GM20431 (cell line): ENCODE measurements at regions not wholly inside any gene's neighbourhood (a gene's known extent, or its start where the extent isn't known, plus 50 kb on each side); places are given as distances from the start of the nearest gene placed in this dataset.

ENCODE experiments used
- in situ Hi-C: fragments of 300-500 bp; cut with MseI, MboI; formaldehyde crosslinking; loops from one replicate; pipeline ENCODE4 v1.15.0; 2020; ENCODE audit warnings: low sequenced_read_pairs; ENCODE audit not compliant: unreplicated experiment

DNA sequence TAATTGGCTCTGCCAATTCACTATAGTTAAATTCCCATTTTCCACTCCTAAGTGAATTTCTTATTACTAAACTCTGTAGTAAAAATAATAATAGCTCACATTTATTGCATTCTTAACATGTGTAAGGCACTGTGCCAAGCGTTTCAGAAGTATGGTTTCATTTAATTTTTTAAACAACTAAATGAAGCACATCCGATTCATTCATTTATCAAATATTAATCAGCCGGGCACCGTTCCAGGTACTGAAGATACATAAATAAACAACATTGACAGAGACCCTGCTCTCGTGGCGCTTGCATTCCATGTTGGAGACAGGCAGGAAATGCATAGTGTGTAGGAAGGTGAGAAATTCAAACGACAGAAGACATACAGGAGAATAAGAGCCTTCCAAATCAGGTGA, 423.2 kb upstream of the JARID2 start:
- in situ Hi-C loops: no loop called here

DNA sequence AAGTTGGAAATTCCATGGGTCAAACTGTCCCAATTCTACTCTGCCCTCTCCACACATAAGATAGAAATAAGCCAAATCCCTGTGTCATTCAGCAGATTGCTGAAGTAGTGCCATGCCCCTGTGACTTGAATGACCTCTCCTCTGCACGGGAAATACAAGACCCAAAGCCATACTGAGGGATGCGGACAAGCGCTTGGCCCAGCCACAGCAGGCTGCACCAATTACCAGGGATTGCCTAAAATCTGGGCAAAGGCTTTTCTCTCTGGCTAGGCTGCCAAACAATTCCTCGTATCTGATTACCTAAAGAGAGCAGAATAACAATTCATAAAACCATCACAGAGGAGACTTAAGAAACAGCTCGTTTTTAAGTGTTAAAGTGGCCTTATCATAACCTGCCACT, 421.8 kb upstream of the JARID2 start:
- in situ Hi-C loops: no loop called here

DNA sequence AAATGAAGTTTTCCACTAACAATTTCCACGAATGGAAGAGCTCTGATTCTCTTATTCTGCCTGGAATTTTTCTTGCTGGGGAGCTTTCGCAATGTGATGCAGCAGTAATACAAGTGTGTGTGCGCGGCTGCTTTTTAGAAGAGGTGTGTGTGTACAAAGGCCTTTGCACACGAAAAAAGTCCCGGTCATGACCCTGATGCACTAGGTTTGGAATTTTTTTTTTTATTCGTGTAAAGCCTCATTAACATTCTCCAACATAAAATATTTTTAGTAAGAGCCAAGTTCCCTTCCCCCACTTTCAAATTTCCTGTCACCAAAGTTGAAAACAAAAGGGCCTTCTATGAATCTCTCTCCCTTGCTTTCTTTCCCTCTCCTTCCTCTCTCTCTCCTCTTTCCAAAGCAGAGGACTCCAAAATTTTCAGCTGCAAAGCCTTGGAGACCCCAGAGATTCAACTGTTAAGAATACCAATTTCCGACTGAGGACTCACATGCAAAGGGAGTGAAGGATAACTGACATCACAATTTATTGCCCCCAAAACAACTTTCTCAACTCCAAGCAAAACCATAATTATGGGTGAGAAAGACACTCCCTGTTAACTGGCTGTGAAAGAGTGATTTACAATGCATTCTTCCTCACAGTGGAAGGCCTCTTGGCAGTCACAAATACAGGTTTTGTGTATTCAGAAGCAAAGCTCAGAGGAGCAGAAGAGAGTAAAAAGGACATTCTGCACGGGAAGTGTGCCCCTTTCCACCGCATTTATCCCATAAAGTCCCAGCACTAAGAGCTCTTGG, 421.2 kb upstream of the JARID2 start:
- in situ Hi-C loops: no loop called here

DNA sequence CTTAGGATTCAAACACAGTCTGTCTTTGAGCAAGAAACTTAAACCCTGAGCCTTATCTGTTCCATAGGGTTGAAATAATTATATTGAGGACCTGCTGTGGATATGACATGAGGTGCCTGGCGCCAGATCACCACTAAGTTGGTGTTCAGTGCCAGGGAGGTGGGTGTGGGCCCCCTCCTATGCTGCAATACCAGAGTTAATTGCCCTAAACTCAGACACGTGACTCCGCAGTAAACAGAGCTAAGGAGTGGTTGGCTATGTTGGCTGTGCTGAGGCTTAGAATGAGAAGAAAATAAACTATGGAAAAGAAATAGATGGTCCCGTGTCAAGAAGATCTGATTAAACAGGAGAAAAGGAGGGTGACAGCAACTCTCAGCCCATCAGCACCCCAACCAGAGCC, 419.4 kb upstream of the JARID2 start:
- in situ Hi-C loops: no loop called here

DNA sequence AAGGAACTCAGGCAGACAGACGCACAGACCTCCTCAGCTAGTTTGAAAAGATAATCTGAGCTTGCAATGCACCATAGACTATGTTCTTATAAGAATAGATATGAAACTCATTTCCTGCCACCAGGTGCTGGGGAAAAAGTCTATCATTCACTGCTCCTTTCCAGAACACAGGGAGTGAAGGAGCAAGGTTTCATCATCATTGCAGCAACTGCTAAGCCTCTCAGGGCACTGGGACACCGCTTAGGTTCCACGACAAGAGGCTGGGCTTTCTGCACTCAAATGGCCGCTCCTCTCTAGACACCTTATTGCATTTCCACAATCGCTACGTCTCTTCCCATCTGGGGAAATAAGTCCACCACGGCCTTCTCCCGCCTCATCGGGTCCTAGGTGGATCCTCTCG, 418.5 kb upstream of the JARID2 start:
- in situ Hi-C loops: no loop called here

DNA sequence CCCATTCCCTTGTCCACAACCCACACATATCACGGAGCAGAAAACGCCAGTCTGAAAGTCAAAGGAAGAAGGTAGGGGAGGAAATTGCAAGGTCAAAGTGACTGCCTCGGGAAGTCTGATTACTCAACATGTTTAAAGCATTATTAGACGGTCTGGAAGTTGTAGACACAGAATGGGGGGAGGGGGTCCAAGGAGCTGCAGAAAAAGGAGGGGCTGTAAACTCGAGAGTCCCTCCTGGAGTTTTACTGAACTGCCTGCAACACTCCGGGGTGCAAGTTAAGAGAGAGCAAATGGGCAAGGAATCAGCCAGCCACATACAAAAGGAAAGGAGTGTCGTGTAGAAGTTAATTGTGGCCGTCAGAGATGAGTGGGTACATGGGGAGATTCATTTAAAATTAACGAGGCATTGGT, 417.7 kb upstream of the JARID2 start:
- in situ Hi-C loops: no loop called here

DNA sequence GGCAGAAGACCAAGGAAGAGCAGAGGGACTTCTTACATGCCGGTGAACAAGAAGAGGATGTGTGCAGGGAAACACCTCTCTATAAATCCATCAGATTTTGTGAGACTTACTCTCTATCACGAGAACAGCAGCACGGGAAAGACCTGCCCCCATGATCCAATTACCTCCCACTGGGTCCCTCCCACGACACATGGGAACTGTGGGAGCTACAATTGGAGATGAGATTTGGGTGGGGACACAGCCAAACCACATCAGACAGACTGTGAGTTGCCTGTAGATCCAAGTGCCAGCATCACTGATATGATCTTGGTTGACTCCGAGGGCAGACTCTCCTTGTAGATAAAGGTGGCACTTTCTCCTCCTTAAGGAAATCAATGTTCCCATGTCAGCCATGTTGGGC, 414.8 kb upstream of the JARID2 start:
- in situ Hi-C loops: no loop called here

DNA sequence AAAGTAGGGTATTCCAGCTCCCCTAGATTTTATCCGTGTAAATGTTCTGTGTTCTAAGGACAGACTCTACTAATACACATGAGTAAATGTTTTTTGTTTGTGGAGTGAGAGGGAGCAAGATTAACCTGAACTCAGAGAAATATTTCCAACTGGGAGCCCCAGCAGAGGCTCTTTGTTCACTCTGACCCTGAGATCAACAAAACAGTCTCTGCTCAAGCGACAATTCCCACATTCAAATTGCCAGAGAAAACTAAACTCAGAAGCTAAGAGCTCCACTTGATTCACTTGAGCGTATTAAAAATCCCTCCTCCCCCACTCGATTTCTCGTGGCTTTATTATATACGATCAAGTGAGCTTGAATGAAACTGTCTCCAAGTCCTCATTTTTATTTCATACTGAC, 413.9 kb upstream of the JARID2 start:
- in situ Hi-C loops: no loop called here

DNA sequence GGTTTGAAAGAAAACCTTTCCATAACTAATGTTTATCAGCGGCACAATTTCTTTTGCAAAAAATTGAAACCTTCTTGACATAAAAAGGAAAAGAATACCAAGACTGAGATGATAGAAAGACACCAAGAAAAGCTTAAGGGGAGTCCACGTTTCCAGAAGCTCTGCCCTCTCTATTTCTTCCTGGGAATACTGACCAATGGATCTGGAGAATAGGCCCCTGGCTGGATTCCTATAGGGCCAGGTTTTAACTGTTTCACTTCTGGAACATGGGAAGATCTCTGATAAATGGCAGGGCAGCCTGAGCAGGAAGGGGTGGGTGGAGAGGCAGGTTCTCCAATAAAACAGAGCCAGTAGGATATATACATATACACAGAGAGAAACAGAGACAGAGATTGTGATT, 413.4 kb upstream of the JARID2 start:
- in situ Hi-C loops: no loop called here

DNA sequence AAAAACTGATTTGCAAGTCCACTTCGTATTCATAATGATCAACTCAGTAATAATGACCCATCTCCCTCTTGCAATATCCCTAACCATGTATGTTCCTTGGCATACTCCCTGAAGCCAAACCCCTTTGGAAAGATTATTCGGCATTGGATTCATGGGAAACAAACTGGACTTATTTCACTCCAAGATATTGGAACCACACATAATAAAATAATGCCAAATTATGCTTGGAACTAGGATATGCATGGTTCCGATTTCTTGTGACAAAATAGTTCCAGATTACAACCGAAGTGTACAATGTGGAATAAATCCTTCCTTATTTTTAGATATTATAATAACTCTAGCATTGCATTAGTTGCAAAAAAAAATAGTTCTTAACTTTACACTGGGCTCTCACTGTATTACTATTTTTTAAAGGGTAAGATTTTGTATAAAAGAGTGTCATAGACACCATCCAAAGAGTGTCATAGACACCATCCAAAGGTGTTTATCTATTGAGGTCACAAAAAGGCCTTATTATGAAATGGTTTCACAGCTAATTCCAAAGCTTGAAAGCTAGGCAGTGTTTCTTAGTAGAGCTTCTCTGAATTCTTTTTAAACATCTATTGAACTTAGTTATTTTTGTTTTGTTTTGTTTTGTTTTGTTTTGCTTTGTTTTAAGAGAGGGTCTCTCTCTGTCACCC, 410.9 kb upstream of the JARID2 start:
- in situ Hi-C loops: no loop called here

DNA sequence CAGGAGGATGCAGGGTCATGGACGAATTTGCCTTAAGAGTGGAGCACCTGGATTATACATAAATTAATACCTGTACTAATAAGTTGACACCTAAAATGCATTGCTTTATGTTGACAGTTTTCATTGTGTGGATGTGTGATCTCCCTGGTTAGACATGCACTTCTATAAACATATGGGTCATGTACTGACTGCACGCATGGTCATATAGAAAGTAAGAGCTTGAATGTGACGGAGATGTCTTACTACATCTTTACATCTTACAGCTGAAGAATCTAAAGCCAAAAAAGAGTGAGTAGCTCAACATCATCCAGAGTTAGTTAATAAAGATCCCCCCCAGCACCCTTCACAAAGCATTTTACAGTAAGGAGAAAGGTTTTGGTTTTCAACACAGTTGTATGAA, 408.4 kb upstream of the JARID2 start:
- in situ Hi-C loops: no loop called here

DNA sequence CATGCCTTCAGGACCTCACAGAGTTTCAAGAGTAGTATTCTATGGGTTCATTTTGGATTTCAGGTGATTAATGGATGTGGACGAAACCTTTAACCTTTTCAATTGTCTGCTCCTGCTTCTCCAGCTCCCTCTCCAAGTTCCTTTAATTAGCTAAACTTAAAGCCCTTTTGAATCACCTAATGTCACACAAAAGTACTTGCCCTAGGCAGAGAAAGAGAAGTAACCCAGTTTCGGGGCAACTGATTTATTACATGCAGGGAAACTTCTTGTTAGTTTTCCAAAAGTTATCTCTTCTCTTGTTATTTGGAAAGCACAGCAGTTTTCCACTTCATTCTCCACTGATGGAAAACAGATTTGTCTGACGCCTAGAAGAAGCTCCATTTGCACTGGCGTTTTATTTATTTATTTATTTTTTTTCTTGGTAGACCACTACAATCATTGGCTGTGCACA, 407.7 kb upstream of the JARID2 start:
- in situ Hi-C loops: no loop called here

DNA sequence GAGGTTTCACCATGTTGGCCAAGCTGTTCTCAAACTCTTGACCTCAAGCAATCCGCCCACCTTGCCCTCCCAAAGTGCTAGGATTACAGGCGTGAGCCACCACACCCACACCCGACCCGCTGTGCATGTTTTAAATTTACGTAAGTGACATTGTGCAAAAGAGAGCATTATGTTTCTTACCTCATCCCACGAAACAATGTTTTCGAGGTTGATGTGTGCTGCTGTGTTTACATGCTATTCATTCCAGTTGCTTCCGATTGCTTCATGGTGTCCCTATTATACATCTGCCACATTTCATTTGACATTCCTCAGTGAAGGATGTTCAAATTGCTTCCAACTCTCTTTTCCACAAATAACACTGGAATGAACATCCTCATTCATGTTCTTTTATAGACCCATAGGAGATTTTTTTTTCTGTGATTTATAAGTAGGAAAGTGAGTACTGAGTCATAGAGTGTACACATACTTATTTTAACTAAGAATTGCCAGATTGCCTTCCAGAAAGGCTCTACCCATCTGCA, 403.9 kb upstream of the JARID2 start:
- in situ Hi-C loops: no loop called here

DNA sequence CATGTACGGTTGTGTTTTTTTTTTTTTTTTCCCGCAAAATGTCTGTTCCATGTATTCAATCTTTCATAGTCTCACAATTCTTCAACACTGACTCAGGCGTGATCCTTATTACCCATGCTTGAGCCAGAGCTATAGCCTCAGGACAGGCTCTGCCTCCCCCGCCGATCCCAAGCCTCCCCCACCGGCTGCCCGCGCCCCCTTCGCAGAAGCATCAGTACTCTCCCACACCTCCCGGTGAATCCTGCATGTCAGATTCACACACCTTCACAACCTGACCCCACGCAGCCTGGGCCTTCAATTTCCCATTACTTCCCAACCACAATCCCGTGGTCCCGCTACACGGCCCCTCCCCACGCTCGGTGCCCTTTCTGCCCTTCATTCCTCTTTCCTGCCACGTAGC, 401.5 kb upstream of the JARID2 start:
- in situ Hi-C loops: no loop called here

DNA sequence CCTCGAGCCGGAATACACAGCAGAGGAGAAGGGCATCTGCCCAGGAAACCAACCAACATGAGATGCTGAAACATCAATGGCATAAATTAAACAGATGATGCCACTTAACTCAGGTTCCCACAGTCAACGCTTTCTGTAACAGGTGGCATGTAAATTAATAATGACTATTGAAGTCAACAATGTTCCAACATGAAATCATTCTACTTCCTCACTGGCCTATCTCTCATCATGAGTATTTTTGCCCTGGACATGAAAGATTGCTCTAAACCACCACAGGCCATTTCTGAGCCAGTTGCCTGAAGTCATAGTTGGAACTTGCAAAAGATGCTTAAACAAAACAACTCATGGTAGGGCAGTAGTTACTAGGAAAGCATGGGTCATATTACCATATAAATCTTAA, 397.9 kb upstream of the JARID2 start:
- in situ Hi-C loops: no loop called here

DNA sequence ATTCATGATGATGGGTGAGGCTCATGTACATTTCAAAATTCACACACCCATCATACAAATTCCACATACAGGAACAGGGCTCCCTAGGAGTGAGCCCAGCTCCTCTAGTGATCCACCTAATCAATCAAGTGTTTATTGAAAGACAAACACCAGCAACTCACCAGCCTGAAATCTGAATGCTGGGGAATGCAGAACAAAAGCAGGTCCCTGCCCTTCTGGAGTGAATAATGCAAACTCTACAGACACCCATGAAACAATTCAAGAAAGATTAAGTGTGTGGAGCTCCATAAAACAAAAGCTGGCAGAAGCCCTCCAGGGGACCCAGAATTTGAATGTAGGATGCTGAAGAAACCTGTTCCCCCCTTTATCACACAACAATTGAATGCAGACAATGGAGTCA, 396.7 kb upstream of the JARID2 start:
- in situ Hi-C loops: no loop called here

DNA sequence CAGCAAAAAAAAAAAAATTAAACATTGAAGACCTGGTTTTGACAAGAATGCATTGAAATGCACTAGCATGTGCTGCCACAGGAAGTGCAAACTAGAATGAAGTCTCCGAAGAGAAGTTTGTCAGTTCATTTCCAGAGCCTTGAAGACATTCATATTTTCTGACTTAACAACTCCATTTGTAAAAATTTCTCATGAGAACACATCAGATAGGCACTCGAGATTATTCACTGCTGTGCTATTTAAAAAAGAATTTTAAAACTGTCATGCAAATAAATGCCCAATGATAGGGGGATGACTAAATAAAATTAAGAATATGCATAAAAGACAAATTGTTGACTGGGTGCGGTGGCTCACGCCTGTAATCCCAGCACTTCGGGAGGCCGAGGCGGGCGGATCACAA, 394.6 kb upstream of the JARID2 start:
- in situ Hi-C loops: no loop called here

DNA sequence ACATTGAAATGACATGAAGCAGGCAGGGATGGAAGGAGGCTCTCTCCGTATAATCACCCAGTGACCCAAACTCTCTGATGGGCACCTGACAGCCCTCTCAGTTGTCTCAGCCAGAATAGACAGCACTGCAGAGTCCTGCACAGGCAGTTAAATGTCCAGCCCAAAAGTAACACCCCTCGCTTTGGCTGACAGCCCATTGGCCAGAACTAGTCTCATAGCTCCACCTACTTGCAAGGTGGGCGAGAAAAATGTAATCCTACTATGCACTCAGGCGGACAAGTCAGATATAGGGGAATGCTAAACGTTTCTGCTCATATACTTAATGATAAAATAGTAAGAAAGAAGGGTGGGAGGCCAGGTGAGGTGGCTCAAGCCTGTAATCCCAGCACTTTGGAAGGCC, 393.5 kb upstream of the JARID2 start:
- in situ Hi-C loops: no loop called here

DNA sequence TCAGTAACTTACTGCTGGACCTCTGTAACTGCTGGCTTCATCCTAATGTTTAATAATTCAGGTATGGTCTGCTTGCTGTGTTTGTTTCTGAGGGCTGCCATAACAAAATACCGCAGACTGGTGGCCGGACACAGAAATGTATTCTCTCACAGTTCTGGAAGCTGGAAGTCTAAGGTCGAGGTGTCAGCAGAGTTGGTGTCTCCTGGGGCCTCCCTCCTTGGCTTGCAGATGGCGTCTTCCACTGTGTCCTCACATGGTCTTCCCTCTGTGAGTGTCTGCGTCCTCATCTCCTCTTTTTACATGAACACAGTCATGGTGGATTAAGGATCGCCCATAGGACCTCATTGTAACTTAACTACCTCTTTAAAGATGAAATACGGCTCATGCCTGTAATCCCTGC, 389.7 kb upstream of the JARID2 start:
- in situ Hi-C loops: no loop called here

DNA sequence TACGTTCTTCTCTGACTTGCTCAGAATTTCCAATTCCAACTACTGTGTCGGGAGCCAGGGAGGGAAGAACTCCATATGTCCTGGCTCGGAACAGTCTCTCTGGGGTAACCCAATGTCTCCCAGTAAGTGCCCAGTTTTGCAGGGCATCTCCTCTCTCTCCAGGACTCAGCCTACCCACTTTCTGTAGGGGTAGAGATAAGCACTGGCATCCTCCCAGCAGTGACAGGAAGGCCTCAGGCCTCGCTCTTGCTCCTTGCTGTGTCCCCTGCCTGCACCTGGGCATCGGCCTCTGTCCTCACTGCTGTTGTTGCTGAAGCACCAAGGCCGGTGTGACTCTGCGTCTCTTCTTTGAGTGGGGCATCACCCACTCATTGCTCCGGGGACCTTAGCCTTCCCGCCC, 388.9 kb upstream of the JARID2 start:
- in situ Hi-C loops: no loop called here

DNA sequence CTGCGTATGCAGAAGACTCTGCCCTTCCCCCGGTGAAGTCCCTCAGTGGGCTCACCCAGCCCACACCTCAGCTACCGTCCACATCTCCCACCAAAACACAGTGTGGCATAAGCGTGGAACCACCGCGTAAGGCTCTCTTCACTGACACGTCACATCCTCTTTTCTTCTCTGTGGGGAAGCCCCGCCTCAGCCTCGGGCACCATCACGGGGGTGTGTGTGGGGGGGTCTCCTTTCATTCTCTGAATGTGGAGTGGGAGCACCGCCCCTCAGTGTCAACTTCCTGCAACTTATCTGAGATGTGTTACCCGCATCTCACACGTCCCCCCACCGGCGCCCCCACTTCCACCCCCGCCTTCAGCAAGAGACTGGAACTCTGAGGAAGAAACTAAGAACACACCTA, 388.4 kb upstream of the JARID2 start:
- in situ Hi-C loops: no loop called here

DNA sequence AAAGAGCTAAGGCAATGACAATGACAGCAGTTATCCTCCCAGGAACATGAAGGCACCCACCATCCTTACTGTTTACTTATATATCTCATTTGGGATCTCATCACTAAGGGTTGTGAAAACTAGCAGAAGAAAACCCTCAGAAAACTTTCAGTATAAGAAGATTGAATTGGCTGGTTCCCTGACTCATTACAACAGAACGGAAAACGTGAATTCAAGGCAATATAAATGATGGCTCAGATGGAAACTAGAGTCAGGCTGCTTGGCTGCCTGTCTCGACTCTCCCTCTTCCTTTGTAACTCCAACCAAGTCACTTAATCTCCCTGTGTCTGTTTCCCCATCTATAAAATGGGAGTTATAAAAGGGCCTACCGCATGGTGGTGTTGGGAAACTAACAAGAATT, 387.1 kb upstream of the JARID2 start:
- in situ Hi-C loops: no loop called here
